ENCODE measurements at regions not wholly inside any gene's neighbourhood (a gene's known extent, or its start where the extent isn't known, plus 50 kb on each side); places are given as distances from the start of the nearest gene placed in this dataset.
"Not testable (repeated sequence)": the region's sequence is repeated elsewhere in the genome, so short reads cannot be mapped to it uniquely, and the experiment has no call there.

GRCh38 chr14:52202151-52202550 lies 65.3 kb upstream of the PTGDR start:
- DNase-seq (ENCODE audit: low read depth) = no peak

- no peak for DNase-seq (ENCODE audit: low read depth)
Measured at GRCh38 chr14:52190337-52190931, 77.1 kb upstream of the PTGDR start.

GRCh38 chr14:52189325-52189724 lies 78.2 kb upstream of the PTGDR start:
- no peak for DNase-seq (ENCODE audit: low read depth)

GRCh38 chr14:52188381-52188780 lies 79.1 kb upstream of the PTGDR start:
- DNase-seq (ENCODE audit: low read depth) = no peak

- no peak for DNase-seq (ENCODE audit: low read depth)
Measured at GRCh38 chr14:52185178-52185577, 82.3 kb upstream of the PTGDR start.

- DNase-seq (ENCODE audit: low read depth) = no peak
Measured at GRCh38 chr14:52182853-52183252, 84.6 kb upstream of the PTGDR start.

- DNase-seq (ENCODE audit: low read depth) = no peak
Measured at GRCh38 chr14:52179141-52179790, 88.2 kb upstream of the PTGDR start.

- no peak for DNase-seq (ENCODE audit: low read depth)
Measured at GRCh38 chr14:52175982-52176502, 91.5 kb upstream of the PTGDR start.

GRCh38 chr14:52171932-52172331 lies 95.6 kb upstream of the PTGDR start:
- DNase-seq (ENCODE audit: low read depth) = not testable (repeated sequence)

GRCh38 chr14:52166822-52167221 lies 98.0 kb upstream of the NID2 start:
- DNase-seq (ENCODE audit: low read depth) = no peak

GRCh38 chr14:52155651-52156213 lies 86.9 kb upstream of the NID2 start:
- no peak for DNase-seq (ENCODE audit: low read depth)

- no peak for DNase-seq (ENCODE audit: low read depth)
Measured at GRCh38 chr14:52154992-52155650, 86.3 kb upstream of the NID2 start.

GRCh38 chr14:52153939-52154338 lies 85.1 kb upstream of the NID2 start:
- DNase-seq (ENCODE audit: low read depth) = no peak

GRCh38 chr14:52150162-52150561 lies 81.3 kb upstream of the NID2 start:
- no peak for DNase-seq (ENCODE audit: low read depth)

GRCh38 chr14:52148371-52148770 lies 79.5 kb upstream of the NID2 start:
- DNase-seq (ENCODE audit: low read depth) = no peak

GRCh38 chr14:52146504-52146903 lies 77.6 kb upstream of the NID2 start:
- DNase-seq (ENCODE audit: low read depth) = no peak

GRCh38 chr14:52144099-52144498 lies 75.2 kb upstream of the NID2 start:
- not testable (repeated sequence) for DNase-seq (ENCODE audit: low read depth)

- no peak for DNase-seq (ENCODE audit: low read depth)
Measured at GRCh38 chr14:52142504-52142903, 73.6 kb upstream of the NID2 start.

- no peak for DNase-seq (ENCODE audit: low read depth)
Measured at GRCh38 chr14:52131640-52132320, 62.9 kb upstream of the NID2 start.

GRCh38 chr14:52129721-52130120 lies 60.9 kb upstream of the NID2 start:
- DNase-seq (ENCODE audit: low read depth) = no peak

GRCh38 chr14:52125885-52126284 lies 57.0 kb upstream of the NID2 start:
- DNase-seq (ENCODE audit: low read depth) = no peak

Data from GM04503 (cell line).